SK-N-SH (cell line): ENCODE measurements at regions not wholly inside any gene's neighbourhood (a gene's known extent, or its start where the extent isn't known, plus 50 kb on each side); places are given as distances from the start of the nearest gene placed in this dataset.

Source experiments
- CTCF ChIA-PET: fragments of 300-600, 350-600 bp; formaldehyde crosslinking; extraction: SDS; loops from one replicate; lab custom pipeline; 2021; lab: Yijun Ruan, JAX
- POLR2A ChIA-PET: fragments of 350-600 bp; sonication (Branson Sonifier 250); formaldehyde crosslinking; extraction: SDS; loops from one replicate; lab custom pipeline; 2020; ENCODE audit warnings: antibody characterized with exemption, inconsistent platforms; lab: Yijun Ruan, JAX
- DNase-seq: peaks from one replicate; pipeline ENCODE4 v3.0.0; 2012
- H2AFZ ChIP-seq: fragments of 200-600 bp; sonication (generic); 2 replicates; pipeline ENCODE4 v1.8.1; 2016; ENCODE audit warnings: antibody characterized with exemption, mild to moderate bottlenecking, low read depth
- H3F3A ChIP-seq: fragments of 200-600 bp; sonication (generic); replicated peaks from 2 replicates; pipeline ENCODE3; 2016; ENCODE audit warnings: antibody characterized with exemption, mild to moderate bottlenecking; ENCODE audit not compliant: insufficient read depth
- H3K27ac ChIP-seq, 2 experiments: fragments of 200-500 bp in 1 of 2; fragments of 200-600 bp in 1 of 2; sonication (Bioruptor generic) in 1 of 2; sonication (generic), shearing (Covaris generic) in 1 of 2; 2 replicates each; pipeline versions ENCODE4 v1.5.1 to v1.6.1; 2014 to 2016; ENCODE audit warnings: low read depth in 2 of 2, inconsistent platforms in 1 of 2, low read length in 1 of 2, mild to moderate bottlenecking in 1 of 2, mixed read lengths in 1 of 2
- H3K27me3 ChIP-seq: fragments of 200-600 bp; sonication (generic), shearing (Covaris generic); 2 replicates; pipeline ENCODE4 v1.6.1; 2016; ENCODE audit warnings: mixed run types; ENCODE audit not compliant: insufficient read depth
- H3K36me3 ChIP-seq, 2 experiments: fragments of 200-500 bp in 1 of 2; fragments of 200-600 bp in 1 of 2; sonication (Bioruptor generic) in 1 of 2; sonication (generic) in 1 of 2; replicated peaks in 1 of 2; 2 replicates each; pipeline versions ENCODE3 to v1.5.1; 2014 to 2016; ENCODE audit warnings: low read length in 1 of 2, mild to moderate bottlenecking in 1 of 2; ENCODE audit not compliant: insufficient read depth in 2 of 2, control insufficient read depth in 1 of 2
- H3K4me1 ChIP-seq, 2 experiments: fragments of 200-500 bp in 1 of 2; fragments of 200-600 bp in 1 of 2; sonication (Bioruptor generic) in 1 of 2; sonication (generic), shearing (Covaris generic) in 1 of 2; 2 replicates each; pipeline versions ENCODE4 v1.5.1 to v1.6.1; 2014 to 2016; ENCODE audit warnings: low read depth in 1 of 2, low read length in 1 of 2, mixed run types in 1 of 2; ENCODE audit not compliant: insufficient read depth in 2 of 2, control insufficient read depth in 1 of 2
- H3K4me2 ChIP-seq: fragments of 200-600 bp; sonication (generic), shearing (Covaris generic); 2 replicates; pipeline ENCODE4 v1.6.1; 2017; ENCODE audit warnings: mixed run types
- H3K4me3 ChIP-seq, 2 experiments: fragments of 200-500 bp in 1 of 2; fragments of 200-600 bp in 1 of 2; sonication (Bioruptor generic) in 1 of 2; sonication (generic), shearing (Covaris generic) in 1 of 2; 2 replicates each; pipeline versions ENCODE4 v1.5.1 to v1.8.1; 2014 to 2016; ENCODE audit warnings: low read depth in 2 of 2, inconsistent platforms in 1 of 2, low read length in 1 of 2, mild to moderate bottlenecking in 1 of 2, mixed read lengths in 1 of 2, moderate library complexity in 1 of 2
- H3K79me2 ChIP-seq: fragments of 200-600 bp; sonication (generic); 2 replicates; pipeline ENCODE4 v1.8.1; 2017; ENCODE audit warnings: mild to moderate bottlenecking; ENCODE audit not compliant: insufficient read depth
- H3K9ac ChIP-seq: fragments of 200-600 bp; sonication (generic); 2 replicates; pipeline ENCODE4 v1.6.1; 2017; ENCODE audit warnings: mixed run types
- H3K9me2 ChIP-seq: fragments of 200-600 bp; sonication (generic); 2 replicates; pipeline ENCODE4 v1.6.1; 2017; ENCODE audit warnings: mixed run types
- H3K9me3 ChIP-seq: fragments of 200-600 bp; sonication (generic); 2 replicates; pipeline ENCODE4 v1.6.1; 2017; ENCODE audit warnings: mixed run types, mild to moderate bottlenecking, moderate library complexity
- H4K20me1 ChIP-seq: fragments of 200-600 bp; sonication (generic); 2 replicates; pipeline ENCODE4 v1.6.1; 2017; ENCODE audit warnings: mild to moderate bottlenecking, mixed run types; ENCODE audit not compliant: insufficient read depth
- FOXJ3 ChIP-seq: sonication (generic); formaldehyde crosslinking; IDR thresholded peaks from 2 replicates; pipeline ENCODE4 v1.5.1; 2020; ENCODE audit warnings: mild to moderate bottlenecking, missing genetic modification reagents
- GATA2 ChIP-seq: sonication (generic); formaldehyde crosslinking; IDR thresholded peaks from 2 replicates; pipeline ENCODE4 v1.5.0; 2020; ENCODE audit warnings: mild to moderate bottlenecking, missing genetic modification reagents
- IRF3 ChIP-seq: fragments of 150-350 bp; IDR thresholded peaks from 2 replicates; pipeline ENCODE4 v1.6.1; 2016; ENCODE audit warnings: mild to moderate bottlenecking, low read depth, low read length
- JUND ChIP-seq: IDR thresholded peaks from 2 replicates; pipeline ENCODE4 v1.4.0; 2012
- MAX ChIP-seq: IDR thresholded peaks from 2 replicates; pipeline ENCODE4 v1.4.0; 2012; ENCODE audit warnings: low read depth
- RCOR1 ChIP-seq: fragments of 150-350 bp; IDR thresholded peaks from 2 replicates; pipeline ENCODE4 v1.6.1; 2017; ENCODE audit warnings: antibody characterized with exemption, low read length
- REST ChIP-seq: IDR thresholded peaks from 2 replicates; pipeline ENCODE4 v1.6.1; 2012; ENCODE audit warnings: mild to moderate bottlenecking, low read depth, low read length, moderate library complexity
- RFX5 ChIP-seq: IDR thresholded peaks from 2 replicates; pipeline ENCODE4 v1.6.1; 2012; ENCODE audit warnings: mild to moderate bottlenecking, improper control_type of control experiment, low read length
- SIN3A ChIP-seq: IDR thresholded peaks from 2 replicates; pipeline ENCODE4 v1.6.1; 2012; ENCODE audit warnings: low read depth, mild to moderate bottlenecking, low read length, moderate library complexity, borderline replicate concordance
- TAF1 ChIP-seq: IDR thresholded peaks from 2 replicates; pipeline ENCODE4 v1.6.1; 2012; ENCODE audit warnings: low read depth, mild to moderate bottlenecking, low read length, moderate library complexity, borderline replicate concordance

- no peaks in the 10 kb centered on the region for H3F3A ChIP-seq
These were observed 342.6 kb downstream of the DTHD1 start for GRCh38 chr4:36624030-36624429.

More at GRCh38 chr4:36624030-36624429, 342.6 kb downstream of the DTHD1 start:
- no peaks in the 10 kb centered on the region for H3K4me1 ChIP-seq
- CTCF ChIA-PET, result no interaction called here
- H3K4me3 ChIP-seq, result no peak overlapping the region
- no peaks in the 10 kb centered on the region for H4K20me1 ChIP-seq
- H3K27me3 ChIP-seq, result no peaks in the 10 kb centered on the region
- TF ChIP-seq RCOR1, result no peak
- no peak for TF ChIP-seq JUND
- no peak for TF ChIP-seq REST
- no peak for TF ChIP-seq FOXJ3 (CRISPR knock-in tag)
- no peak for TF ChIP-seq GATA2 (CRISPR knock-in tag)
- no peak for TF ChIP-seq MAX
- TF ChIP-seq RFX5, result no peak
- TF ChIP-seq TAF1, result no peak
- no peak for TF ChIP-seq IRF3
- TF ChIP-seq SIN3A, result no peak
- no peaks in the 10 kb centered on the region for H3K9me3 ChIP-seq
- no peaks in the 10 kb centered on the region for H3K36me3 ChIP-seq
- no peaks in the 10 kb centered on the region for H3K79me2 ChIP-seq
- no peak overlapping the region for H3K4me2 ChIP-seq
- no peak overlapping the region for H3K27ac ChIP-seq
- POLR2A ChIA-PET, result no interaction called here
- no peaks in the 10 kb centered on the region for H3K9me2 ChIP-seq
- no peak overlapping the region for H3K9ac ChIP-seq
- H2AFZ ChIP-seq, result no peak overlapping the region
- DNase-seq, result no peak
